Sigmoid colon (tissue), 6 donors: ENCODE measurements at regions not wholly inside any gene's neighbourhood (a gene's known extent, or its start where the extent isn't known, plus 50 kb on each side); places are given as distances from the start of the nearest gene placed in this dataset.

Source experiments
- DNase-seq: peaks from one replicate; pipeline ENCODE4 v3.0.0-alpha.2; 2019
- H3K27ac ChIP-seq, 4 donors: fragments of 200-600 bp; sonication (generic); one replicate each; pipeline ENCODE4 v1.5.1; 2016 to 2019; ENCODE audit warnings: mild to moderate bottlenecking in 1 of 4
- H3K27me3 ChIP-seq, 3 donors: fragments of 200-600 bp; sonication (generic); one replicate each; pipeline ENCODE4 v1.5.1; 2019; ENCODE audit warnings: mild to moderate bottlenecking in 1 of 3
- H3K36me3 ChIP-seq, 4 donors: fragments of 200-600 bp; sonication (generic); one replicate each; pipeline ENCODE4 v1.5.1; 2016 to 2019
- H3K4me1 ChIP-seq, 4 donors: fragments of 200-600 bp; sonication (generic); one replicate each; pipeline ENCODE4 v1.5.1; 2017 to 2019
- H3K4me3 ChIP-seq, 4 donors: fragments of 200-600 bp; sonication (generic); one replicate each; pipeline ENCODE4 v1.5.1; 2017 to 2019; ENCODE audit warnings: mild to moderate bottlenecking in 2 of 4, moderate library complexity in 1 of 4
- H3K9me3 ChIP-seq, 4 donors: fragments of 200-600 bp in 3 of 4; sonication (generic) in 3 of 4; one replicate each; pipeline versions ENCODE4 v1.5.1 to v1.6.1; 2013 to 2019
- EP300 ChIP-seq, 4 donors: sonication (generic); formaldehyde crosslinking; IDR thresholded peaks; one replicate each; pipeline ENCODE4 v1.6.1; 2017; ENCODE audit warnings: antibody characterized with exemption in 4 of 4
- POLR2A ChIP-seq, 2 donors: fragments of 450-650 bp; IDR thresholded peaks; one replicate each; pipeline ENCODE4 v1.6.1; 2016; ENCODE audit warnings: antibody characterized with exemption in 2 of 2, mild to moderate bottlenecking in 2 of 2, moderate library complexity in 2 of 2
- POLR2AphosphoS5 ChIP-seq, 4 donors: sonication (generic); formaldehyde crosslinking; IDR thresholded peaks; one replicate each; pipeline ENCODE4 v1.6.1; 2017; ENCODE audit warnings: antibody characterized with exemption in 4 of 4
- WGBS, 2 donors: extraction: QIAGEN DNeasy Blood & Tissue Kit; methylation state at CpG; one replicate each; pipeline ENCODE4 v1.1.7; 2013; 5-methylcytosine and 5-hydroxymethylcytosine counted together
- intact Hi-C: fragments of 100-400 bp; cut with DNase I; formaldehyde crosslinking; loops from one replicate; pipeline ENCODE4 v1.15.1; 2023
- TF ChIP-seq, protein P1 (sequence below), 4 experiments: fragments of 450-650 bp in 3 of 4; fragments of 200-600 bp in 1 of 4; IDR thresholded peaks; one replicate each; pipeline ENCODE4 v1.5.1; 2016 to 2019; ENCODE audit warnings: antibody characterized with exemption in 4 of 4, mild to moderate bottlenecking in 3 of 4, moderate library complexity in 2 of 4
- donor health status: healthy with polysubstance abuse.
- donor health status: healthy.

DNA sequence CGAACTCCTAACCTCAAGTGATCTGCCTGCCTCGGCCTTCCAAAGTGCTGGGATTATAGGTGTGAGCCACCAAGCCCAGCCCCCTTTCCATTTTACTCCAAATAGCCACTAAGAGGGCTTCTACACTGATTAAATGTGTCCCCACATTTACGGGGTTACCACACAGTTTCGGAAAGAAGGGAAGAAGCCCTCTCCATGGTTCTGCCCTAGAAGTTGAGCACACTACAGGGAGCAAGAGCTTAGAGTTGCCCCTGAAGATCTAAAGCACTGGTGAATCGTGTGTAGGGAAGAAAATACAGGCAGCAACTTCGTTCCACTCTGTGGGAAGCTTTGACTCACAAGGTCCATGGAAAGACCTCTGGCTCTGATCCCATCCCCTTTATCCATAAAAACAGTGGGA, 133.0 kb upstream of the PRKCQ start:
- no peaks in the 10 kb centered on the region for H3K9me3 ChIP-seq
- no peak overlapping the region for H3K27ac ChIP-seq
- no peaks in the 10 kb centered on the region for H3K36me3 ChIP-seq
- 51 to 74% methylated on average over 6 of the region's 6 CpGs for WGBS, 2 donors
- no peak for DNase-seq
- H3K27me3 ChIP-seq, result peaks cover 0 to 20% (median 0%) of the 10 kb centered on the region in 3 donors
- TF ChIP-seq, protein P1, sequence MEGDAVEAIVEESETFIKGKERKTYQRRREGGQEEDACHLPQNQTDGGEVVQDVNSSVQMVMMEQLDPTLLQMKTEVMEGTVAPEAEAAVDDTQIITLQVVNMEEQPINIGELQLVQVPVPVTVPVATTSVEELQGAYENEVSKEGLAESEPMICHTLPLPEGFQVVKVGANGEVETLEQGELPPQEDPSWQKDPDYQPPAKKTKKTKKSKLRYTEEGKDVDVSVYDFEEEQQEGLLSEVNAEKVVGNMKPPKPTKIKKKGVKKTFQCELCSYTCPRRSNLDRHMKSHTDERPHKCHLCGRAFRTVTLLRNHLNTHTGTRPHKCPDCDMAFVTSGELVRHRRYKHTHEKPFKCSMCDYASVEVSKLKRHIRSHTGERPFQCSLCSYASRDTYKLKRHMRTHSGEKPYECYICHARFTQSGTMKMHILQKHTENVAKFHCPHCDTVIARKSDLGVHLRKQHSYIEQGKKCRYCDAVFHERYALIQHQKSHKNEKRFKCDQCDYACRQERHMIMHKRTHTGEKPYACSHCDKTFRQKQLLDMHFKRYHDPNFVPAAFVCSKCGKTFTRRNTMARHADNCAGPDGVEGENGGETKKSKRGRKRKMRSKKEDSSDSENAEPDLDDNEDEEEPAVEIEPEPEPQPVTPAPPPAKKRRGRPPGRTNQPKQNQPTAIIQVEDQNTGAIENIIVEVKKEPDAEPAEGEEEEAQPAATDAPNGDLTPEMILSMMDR (IDR thresholded peaks at IDR 0.05), result no peak
- no peak for TF ChIP-seq EP300 (IDR thresholded peaks at IDR 0.05)
- TF ChIP-seq POLR2A (IDR thresholded peaks at IDR 0.05), result no peak
- no peak for TF ChIP-seq POLR2AphosphoS5 (IDR thresholded peaks at IDR 0.05)
- H3K4me3 ChIP-seq, result no peak overlapping the region
- no peaks in the 10 kb centered on the region for H3K4me1 ChIP-seq
- intact Hi-C loops, result no loop called here

DNA sequence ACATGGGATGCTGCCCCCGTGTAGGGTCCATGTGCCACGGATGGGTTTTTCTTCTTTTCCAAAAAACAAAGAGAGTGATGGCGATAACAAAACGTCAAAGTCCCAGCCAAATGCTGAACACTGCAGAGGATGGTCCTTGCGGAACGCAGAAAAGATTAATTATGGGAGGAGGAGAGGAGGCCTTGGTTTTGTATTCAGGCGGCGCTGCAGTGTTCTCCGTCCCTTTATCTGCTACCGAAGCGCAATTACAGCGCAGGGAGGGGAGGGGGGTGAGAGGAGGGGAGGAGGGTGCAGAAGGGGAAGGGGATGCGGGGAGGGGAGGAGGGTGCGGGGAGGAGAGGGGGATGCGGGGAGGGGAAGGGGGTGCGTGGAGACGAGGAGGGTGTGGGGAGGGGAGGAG, 131.8 kb upstream of the PRKCQ start:
- H3K27ac ChIP-seq, result no peak overlapping the region
- DNase-seq, result no peak
- H3K36me3 ChIP-seq, result no peaks in the 10 kb centered on the region
- H3K4me1 ChIP-seq, result no peaks in the 10 kb centered on the region
- H3K4me3 ChIP-seq, result no peak overlapping the region
- no peak for TF ChIP-seq POLR2A (IDR thresholded peaks at IDR 0.05)
- TF ChIP-seq POLR2AphosphoS5 (IDR thresholded peaks at IDR 0.05), result no peak
- TF ChIP-seq, protein P1 (IDR thresholded peaks at IDR 0.05), result no peak
- TF ChIP-seq EP300 (IDR thresholded peaks at IDR 0.05), result no peak
- peaks cover 0 to 20% (median 0%) of the 10 kb centered on the region in 3 donors for H3K27me3 ChIP-seq
- no peaks in the 10 kb centered on the region for H3K9me3 ChIP-seq
- intact Hi-C loops, result no loop called here
- 54 to 66% methylated on average over 17 of the region's 17 CpGs for WGBS, 2 donors

DNA sequence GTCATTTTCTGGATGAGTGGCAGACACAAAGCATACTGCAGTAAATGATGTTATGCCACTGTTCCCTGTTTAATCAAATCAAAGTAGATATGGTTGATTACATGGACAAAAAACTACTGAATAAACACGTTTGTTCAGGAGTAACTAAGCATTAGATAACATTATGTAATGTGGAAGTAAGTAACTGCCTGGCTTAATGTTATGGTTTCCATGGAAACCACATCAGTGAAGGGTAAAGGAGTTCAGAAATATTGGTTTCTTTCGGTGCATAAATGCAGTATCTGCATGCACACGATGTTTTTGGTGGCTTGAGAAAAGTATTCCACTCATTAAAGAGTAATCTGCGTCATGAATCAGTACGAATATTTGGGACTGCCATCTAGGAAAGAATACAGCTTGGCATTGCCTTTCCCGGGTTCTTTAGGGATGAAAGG, 131.3 kb upstream of the PRKCQ start:
- 65 to 74% methylated on average over 6 of the region's 6 CpGs for WGBS, 2 donors
- Histone ChIP-seq H3K4me1 (no peaks in the 10 kb centered on the region), H3K27ac (no peak overlapping the region), H3K4me3 (no peak overlapping the region), H3K27me3 (peaks cover 0 to 20% (median 0%) of the 10 kb centered on the region in 3 donors), H3K36me3 (no peaks in the 10 kb centered on the region), H3K9me3 (no peaks in the 10 kb centered on the region)
- intact Hi-C loops, result no loop called here
- no peak for DNase-seq
- TF ChIP-seq POLR2A (IDR thresholded peaks at IDR 0.05), result no peak
- TF ChIP-seq EP300 (IDR thresholded peaks at IDR 0.05), result no peak
- TF ChIP-seq POLR2AphosphoS5 (IDR thresholded peaks at IDR 0.05), result no peak
- TF ChIP-seq, protein P1 (IDR thresholded peaks at IDR 0.05), result no peak

DNA sequence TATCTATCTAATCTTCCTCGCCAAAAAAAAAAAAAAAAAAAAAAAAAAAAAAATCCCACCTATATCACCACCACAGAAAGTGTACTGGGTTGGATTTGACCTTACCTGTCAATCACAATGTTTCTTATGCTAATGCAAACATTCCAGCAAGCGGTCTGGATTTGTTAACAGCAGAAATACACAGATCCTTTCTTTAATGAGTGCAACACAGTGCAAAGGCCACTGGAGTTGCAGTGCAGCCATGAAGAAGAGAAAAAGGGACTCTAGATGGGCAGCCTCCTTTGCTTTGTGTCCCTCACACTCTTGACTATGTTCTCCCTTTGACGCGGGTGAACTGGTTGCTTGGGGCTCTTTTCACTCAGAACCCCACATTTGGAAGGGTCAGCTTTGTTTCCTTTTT, 127.3 kb upstream of the PRKCQ start:
- no peak for DNase-seq
- intact Hi-C loops, result no loop called here

More for the DNA sequence above, 127.3 kb upstream of the PRKCQ start:
- Histone ChIP-seq H3K4me1 (no peaks in the 10 kb centered on the region), H3K9me3 (no peaks in the 10 kb centered on the region), H3K27me3 (peaks cover 0 to 20% (median 0%) of the 10 kb centered on the region in 3 donors), H3K36me3 (no peaks in the 10 kb centered on the region), H3K27ac (no peak overlapping the region), H3K4me3 (no peak overlapping the region)
- TF ChIP-seq POLR2A (IDR thresholded peaks at IDR 0.05) (no peak), POLR2AphosphoS5 (IDR thresholded peaks at IDR 0.05) (no peak), EP300 (IDR thresholded peaks at IDR 0.05) (no peak)
- TF ChIP-seq, protein P1 (IDR thresholded peaks at IDR 0.05), result no peak
- 74 to 87% methylated on average over 4 of the region's 4 CpGs for WGBS, 2 donors
